ENCODE measurements at regions not wholly inside any gene's neighbourhood (a gene's known extent, or its start where the extent isn't known, plus 50 kb on each side); places are given as distances from the start of the nearest gene placed in this dataset.

- Histone ChIP-seq H3K27ac (ENCODE audit: low read depth in 2 of 2, low read length in 2 of 2) (no peak overlapping the region), H3K9ac (ENCODE audit: low read length in 3 of 3) (no peak overlapping the region), H3K9me3 (ENCODE audit: control insufficient read depth in 2 of 3, insufficient read depth in 1 of 3, low read length in 3 of 3) (no peaks in the 10 kb centered on the region), H3K27me3 (ENCODE audit: control insufficient read depth, insufficient read depth, low read length) (no peaks in the 10 kb centered on the region), H3K4me1 (ENCODE audit: control insufficient read depth in 2 of 3, insufficient read depth in 2 of 3, low read depth in 1 of 3, low read length in 3 of 3) (no peaks in the 10 kb centered on the region), H3K4me3 (ENCODE audit: low read length in 3 of 3) (no peak overlapping the region), H3K36me3 (ENCODE audit: control insufficient read depth in 2 of 3, insufficient read depth in 3 of 3, low read length in 3 of 3) (no peaks in the 10 kb centered on the region)
- DNase-seq, result no peak
- intact Hi-C loops (cut with DNase I), result no loop called here
- TF ChIP-seq CTCF (IDR thresholded peaks at IDR 0.05; ENCODE audit: borderline replicate concordance, extremely low read depth, insufficient read depth), result no peak
- no peak for FAIRE-seq
These were observed 184.5 kb upstream of the ISX start for GRCh38 chr22:34881453-34881852.

GRCh38 chr22:34885852-34886251, 180.1 kb upstream of the ISX start:
- TF ChIP-seq CTCF (IDR thresholded peaks at IDR 0.05; ENCODE audit: borderline replicate concordance, extremely low read depth, insufficient read depth), result no peak
- H3K9me3 ChIP-seq (ENCODE audit: control insufficient read depth in 2 of 3, insufficient read depth in 1 of 3, low read length in 3 of 3), result no peaks in the 10 kb centered on the region
- FAIRE-seq (no peak), DNase-seq (no peak)
- H3K36me3 ChIP-seq (ENCODE audit: control insufficient read depth in 2 of 3, insufficient read depth in 3 of 3, low read length in 3 of 3), result no peaks in the 10 kb centered on the region
- no peaks in the 10 kb centered on the region for H3K4me1 ChIP-seq (ENCODE audit: control insufficient read depth in 2 of 3, insufficient read depth in 2 of 3, low read depth in 1 of 3, low read length in 3 of 3)
- H3K9ac ChIP-seq (ENCODE audit: low read length in 3 of 3), result no peak overlapping the region
- no peak overlapping the region for H3K27ac ChIP-seq (ENCODE audit: low read depth in 2 of 2, low read length in 2 of 2)
- H3K27me3 ChIP-seq (ENCODE audit: control insufficient read depth, insufficient read depth, low read length), result no peaks in the 10 kb centered on the region
- no peak overlapping the region for H3K4me3 ChIP-seq (ENCODE audit: low read length in 3 of 3)
- intact Hi-C loops (cut with DNase I), result no loop called here

GRCh38 chr22:34886391-34886790, 179.6 kb upstream of the ISX start:
- no peak overlapping the region for H3K9ac ChIP-seq (ENCODE audit: low read length in 3 of 3)
- no peaks in the 10 kb centered on the region for H3K36me3 ChIP-seq (ENCODE audit: control insufficient read depth in 2 of 3, insufficient read depth in 3 of 3, low read length in 3 of 3)
- FAIRE-seq (no peak), DNase-seq (no peak)
- H3K9me3 ChIP-seq (ENCODE audit: control insufficient read depth in 2 of 3, insufficient read depth in 1 of 3, low read length in 3 of 3), result no peaks in the 10 kb centered on the region
- no peaks in the 10 kb centered on the region for H3K27me3 ChIP-seq (ENCODE audit: control insufficient read depth, insufficient read depth, low read length)
- H3K4me1 ChIP-seq (ENCODE audit: control insufficient read depth in 2 of 3, insufficient read depth in 2 of 3, low read depth in 1 of 3, low read length in 3 of 3), result no peaks in the 10 kb centered on the region
- H3K27ac ChIP-seq (ENCODE audit: low read depth in 2 of 2, low read length in 2 of 2), result no peak overlapping the region
- intact Hi-C loops (cut with DNase I), result no loop called here
- TF ChIP-seq CTCF (IDR thresholded peaks at IDR 0.05; ENCODE audit: borderline replicate concordance, extremely low read depth, insufficient read depth), result no peak
- no peak overlapping the region for H3K4me3 ChIP-seq (ENCODE audit: low read length in 3 of 3)

GRCh38 chr22:34886812-34887211, 179.1 kb upstream of the ISX start:
- FAIRE-seq (no peak), DNase-seq (no peak)
- Histone ChIP-seq H3K9ac (ENCODE audit: low read length in 3 of 3) (no peak overlapping the region), H3K27me3 (ENCODE audit: control insufficient read depth, insufficient read depth, low read length) (no peaks in the 10 kb centered on the region), H3K9me3 (ENCODE audit: control insufficient read depth in 2 of 3, insufficient read depth in 1 of 3, low read length in 3 of 3) (no peaks in the 10 kb centered on the region), H3K27ac (ENCODE audit: low read depth in 2 of 2, low read length in 2 of 2) (no peak overlapping the region), H3K36me3 (ENCODE audit: control insufficient read depth in 2 of 3, insufficient read depth in 3 of 3, low read length in 3 of 3) (no peaks in the 10 kb centered on the region), H3K4me3 (ENCODE audit: low read length in 3 of 3) (no peak overlapping the region), H3K4me1 (ENCODE audit: control insufficient read depth in 2 of 3, insufficient read depth in 2 of 3, low read depth in 1 of 3, low read length in 3 of 3) (no peaks in the 10 kb centered on the region)
- no peak for TF ChIP-seq CTCF (IDR thresholded peaks at IDR 0.05; ENCODE audit: borderline replicate concordance, extremely low read depth, insufficient read depth)
- intact Hi-C loops (cut with DNase I), result no loop called here
